PC-3 (cell line): ENCODE measurements at regions not wholly inside any gene's neighbourhood (a gene's known extent, or its start where the extent isn't known, plus 50 kb on each side); places are given as distances from the start of the nearest gene placed in this dataset.

Source experiments
- ATAC-seq: fragments of 200-7000 bp; cut with Tn5 transposase; 2 replicates; pipeline ENCODE4 v1.9.1; 2020; ENCODE audit warnings: mild to moderate bottlenecking, moderate library complexity
- BruUV-seq: library from RNA; stranded (reverse); fragments of 400-500 nt; replicated peaks from 2 replicates; lab custom pipeline; 2021; lab: Mats Ljungman, UMichigan
- CTCF ChIA-PET: fragments of 300-600 bp; sonication (Branson Sonifier 250); formaldehyde crosslinking; loops from one replicate; lab custom pipeline; 2022; ENCODE audit warnings: antibody characterized with exemption; lab: Charles Lee
- POLR2A ChIA-PET: fragments of 300-600 bp; sonication (Branson Sonifier 250); formaldehyde crosslinking; loops from one replicate; lab custom pipeline; 2022; ENCODE audit warnings: antibody characterized with exemption; ENCODE audit not compliant: unreplicated experiment; lab: Charles Lee
- DNase-seq: peaks from one replicate; pipeline ENCODE4 v3.0.0-alpha.2; 2015
- H2AFZ ChIP-seq: fragments of 300-600 bp; sonication (generic); 2 replicates; pipeline ENCODE4 v1.6.0; 2016; ENCODE audit warnings: antibody characterized with exemption, low read length
- H3F3A ChIP-seq: fragments of 300-600 bp; sonication (generic); one replicate; pipeline ENCODE4 v1.6.0; 2017; ENCODE audit warnings: antibody characterized with exemption, low read length, control low read depth, mild to moderate bottlenecking; ENCODE audit not compliant: unreplicated experiment
- H3K27ac ChIP-seq: fragments of 300-600 bp; sonication (generic); 2 replicates; pipeline ENCODE4 v1.5.1; 2016; ENCODE audit warnings: mild to moderate bottlenecking, low read length
- H3K27me3 ChIP-seq: fragments of 300-600 bp; sonication (generic); 2 replicates; pipeline ENCODE4 v1.6.1; 2016; ENCODE audit warnings: low read length, mixed read lengths
- H3K36me3 ChIP-seq: fragments of 300-600 bp; sonication (generic); 2 replicates; pipeline ENCODE4 v1.6.1; 2016; ENCODE audit warnings: low read depth, mixed run types, low read length, mixed read lengths
- H3K4me1 ChIP-seq: fragments of 300-600 bp; sonication (generic); 2 replicates; pipeline ENCODE4 v1.5.1; 2016; ENCODE audit warnings: low read length; ENCODE audit not compliant: insufficient read depth
- H3K4me2 ChIP-seq: fragments of 300-600 bp; sonication (generic); 2 replicates; pipeline ENCODE4 v1.6.0; 2016; ENCODE audit warnings: low read length
- H3K4me3 ChIP-seq: fragments of 300-600 bp; sonication (generic); 2 replicates; pipeline ENCODE4 v1.5.1; 2016; ENCODE audit warnings: mild to moderate bottlenecking, low read length, mixed read lengths
- H3K79me2 ChIP-seq: fragments of 300-600 bp; sonication (generic); 2 replicates; pipeline ENCODE4 v1.6.1; 2017; ENCODE audit warnings: low read length, mixed read lengths
- H3K9ac ChIP-seq: fragments of 300-600 bp; sonication (generic); 2 replicates; pipeline ENCODE4 v1.6.0; 2016; ENCODE audit warnings: mild to moderate bottlenecking, low read length
- H3K9me2 ChIP-seq: fragments of 300-600 bp; sonication (generic); replicated peaks from 2 replicates; pipeline ENCODE4 v1.6.1; 2016; ENCODE audit warnings: mixed run types, low read length, mixed read lengths
- H3K9me3 ChIP-seq: fragments of 300-600 bp; sonication (generic); 2 replicates; pipeline ENCODE4 v1.6.1; 2016; ENCODE audit warnings: low read length, mixed read lengths
- H4K20me1 ChIP-seq: fragments of 300-600 bp; sonication (generic); 2 replicates; pipeline ENCODE4 v1.6.1; 2016; ENCODE audit warnings: low read length, mixed read lengths
- EZH2 ChIP-seq: fragments of 300-600 bp; sonication (generic); IDR thresholded peaks from one replicate; pipeline ENCODE4 v1.6.1; 2017; ENCODE audit warnings: antibody characterized with exemption, mild to moderate bottlenecking, low read length; ENCODE audit not compliant: unreplicated experiment
- EZH2phosphoT487 ChIP-seq: fragments of 300-600 bp; sonication (generic); IDR thresholded peaks from 2 replicates; pipeline ENCODE4 v1.6.1; 2018; ENCODE audit warnings: mild to moderate bottlenecking, antibody characterized with exemption, low read length, borderline replicate concordance
- intact Hi-C: fragments of 100-400 bp; cut with micrococcal nuclease; formaldehyde crosslinking; loops from 2 replicates; pipeline ENCODE4 v1.9.0; 2023
- TF ChIP-seq, protein P1 (sequence below): fragments of 300-600 bp; sonication (generic); conservative IDR thresholded peaks from 2 replicates; pipeline ENCODE4 v1.5.1; 2017; ENCODE audit warnings: antibody characterized with exemption, low read depth, mild to moderate bottlenecking, low read length

DNA sequence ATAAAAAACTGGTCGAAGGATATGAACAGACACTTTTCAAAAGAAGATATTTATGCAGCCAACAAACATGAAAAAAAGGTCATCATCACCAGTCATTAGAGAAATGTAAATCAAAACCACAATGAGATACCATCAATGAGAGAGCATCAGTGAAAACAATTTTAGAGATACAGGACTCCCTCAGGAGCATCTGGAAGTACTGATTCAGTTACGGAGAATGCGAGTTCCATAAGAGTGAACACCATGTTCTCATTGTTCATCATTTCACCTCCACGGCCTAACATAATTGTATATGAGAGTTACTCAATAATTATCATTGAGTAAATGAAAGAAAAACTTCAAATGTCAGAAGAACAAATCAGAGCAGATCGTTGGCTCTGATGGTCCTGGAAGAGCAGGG, 140.9 kb upstream of the TANK start:
- ChIA-PET POLR2A (no interaction called here), CTCF (no interaction called here)
- H3K9ac ChIP-seq, result no peak overlapping the region
- no peak overlapping the region for H3K4me3 ChIP-seq
- H3K36me3 ChIP-seq, result no peaks in the 10 kb centered on the region
- BruUV-seq, result no TSS peak
- TF ChIP-seq EZH2, result no peak
- no peak for TF ChIP-seq EZH2phosphoT487
- TF ChIP-seq, protein P1, sequence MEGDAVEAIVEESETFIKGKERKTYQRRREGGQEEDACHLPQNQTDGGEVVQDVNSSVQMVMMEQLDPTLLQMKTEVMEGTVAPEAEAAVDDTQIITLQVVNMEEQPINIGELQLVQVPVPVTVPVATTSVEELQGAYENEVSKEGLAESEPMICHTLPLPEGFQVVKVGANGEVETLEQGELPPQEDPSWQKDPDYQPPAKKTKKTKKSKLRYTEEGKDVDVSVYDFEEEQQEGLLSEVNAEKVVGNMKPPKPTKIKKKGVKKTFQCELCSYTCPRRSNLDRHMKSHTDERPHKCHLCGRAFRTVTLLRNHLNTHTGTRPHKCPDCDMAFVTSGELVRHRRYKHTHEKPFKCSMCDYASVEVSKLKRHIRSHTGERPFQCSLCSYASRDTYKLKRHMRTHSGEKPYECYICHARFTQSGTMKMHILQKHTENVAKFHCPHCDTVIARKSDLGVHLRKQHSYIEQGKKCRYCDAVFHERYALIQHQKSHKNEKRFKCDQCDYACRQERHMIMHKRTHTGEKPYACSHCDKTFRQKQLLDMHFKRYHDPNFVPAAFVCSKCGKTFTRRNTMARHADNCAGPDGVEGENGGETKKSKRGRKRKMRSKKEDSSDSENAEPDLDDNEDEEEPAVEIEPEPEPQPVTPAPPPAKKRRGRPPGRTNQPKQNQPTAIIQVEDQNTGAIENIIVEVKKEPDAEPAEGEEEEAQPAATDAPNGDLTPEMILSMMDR, result no peak
- no peaks in the 10 kb centered on the region for H3F3A ChIP-seq
- H4K20me1 ChIP-seq, result no peaks in the 10 kb centered on the region
- intact Hi-C loops, result no loop called here
- no peaks in the 10 kb centered on the region for H3K9me3 ChIP-seq
- DNase-seq (no peak), ATAC-seq (no peak)
- H3K27me3 ChIP-seq, result no peaks in the 10 kb centered on the region
- no peak overlapping the region for H3K4me2 ChIP-seq
- no peaks in the 10 kb centered on the region for H3K4me1 ChIP-seq
- no peaks in the 10 kb centered on the region for H3K9me2 ChIP-seq
- no peaks in the 10 kb centered on the region for H3K79me2 ChIP-seq
- no peak overlapping the region for H3K27ac ChIP-seq
- no peak overlapping the region for H2AFZ ChIP-seq

DNA sequence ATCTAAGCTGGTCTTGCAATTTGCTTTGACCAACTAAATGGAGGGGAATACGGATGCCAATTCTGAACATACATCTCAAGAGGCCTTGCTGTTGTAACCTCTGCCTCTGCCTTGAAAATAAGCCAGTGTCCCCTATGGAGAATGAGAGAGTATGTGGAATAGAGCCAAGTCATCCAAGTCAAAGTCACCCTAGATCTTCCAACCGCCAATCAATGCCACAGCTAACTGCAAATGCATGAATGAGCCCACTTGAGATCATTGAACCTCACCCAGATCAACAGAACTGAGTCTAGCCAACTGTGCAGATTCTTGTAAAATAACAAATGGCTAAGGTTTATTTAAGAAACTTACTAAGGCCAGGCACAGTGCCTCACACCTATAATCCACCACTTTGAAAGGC, 139.8 kb upstream of the TANK start:
- TF ChIP-seq EZH2, result no peak
- TF ChIP-seq, protein P1, result no peak
- TF ChIP-seq EZH2phosphoT487, result no peak

DNA sequence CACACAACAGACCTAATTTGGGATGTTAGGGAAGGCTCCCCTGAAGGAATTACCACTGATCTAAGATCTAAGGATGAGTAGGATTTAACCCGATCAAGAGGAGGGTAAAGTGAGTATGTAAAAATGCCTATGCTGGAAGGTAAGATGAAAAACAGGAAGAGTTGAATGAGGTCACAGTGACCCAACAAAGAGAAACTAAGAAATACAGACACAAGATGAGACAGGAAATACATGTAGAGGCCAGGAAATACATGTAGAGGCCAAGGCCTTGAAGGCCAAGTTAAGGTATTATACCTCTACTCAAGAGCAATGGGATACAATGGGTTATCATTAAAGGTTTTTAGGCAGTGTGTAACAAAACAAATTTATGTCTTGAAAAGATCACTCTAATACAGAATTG, 131.6 kb upstream of the TANK start:
- DNase-seq (no peak), ATAC-seq (no peak)
- ChIA-PET POLR2A (no interaction called here), CTCF (no interaction called here)
- no peak for TF ChIP-seq EZH2phosphoT487
- TF ChIP-seq, protein P1, result no peak
- TF ChIP-seq EZH2, result no peak
- Histone ChIP-seq H3K4me1 (peaks cover 17% of the 10 kb centered on the region), H4K20me1 (no peaks in the 10 kb centered on the region), H3K4me3 (no peak overlapping the region), H3K79me2 (no peaks in the 10 kb centered on the region), H3K27ac (no peak overlapping the region), H3K4me2 (no peak overlapping the region), H2AFZ (no peak overlapping the region), H3K9me2 (0 out of 2 replicates have a peak, but pooled peaks cover 3% of the 10 kb centered on the region), H3F3A (peaks cover 6% of the 10 kb centered on the region), H3K27me3 (no peaks in the 10 kb centered on the region), H3K36me3 (no peaks in the 10 kb centered on the region), H3K9ac (no peak overlapping the region), H3K9me3 (no peaks in the 10 kb centered on the region)
- BruUV-seq, result no TSS peak
- intact Hi-C loops, result no loop called here

More for the DNA sequence above, 139.8 kb upstream of the TANK start:
- Histone ChIP-seq H3K9me3 (no peaks in the 10 kb centered on the region), H3F3A (no peaks in the 10 kb centered on the region), H3K27me3 (no peaks in the 10 kb centered on the region), H3K79me2 (no peaks in the 10 kb centered on the region), H2AFZ (no peak overlapping the region), H3K4me2 (no peak overlapping the region), H3K4me3 (no peak overlapping the region), H3K9ac (no peak overlapping the region), H3K36me3 (no peaks in the 10 kb centered on the region), H3K4me1 (no peaks in the 10 kb centered on the region), H3K27ac (no peak overlapping the region), H3K9me2 (no peaks in the 10 kb centered on the region), H4K20me1 (no peaks in the 10 kb centered on the region)
- BruUV-seq, result no TSS peak
- ATAC-seq, result no peak
- CTCF ChIA-PET, result no interaction called here
- intact Hi-C loops, result no loop called here
- POLR2A ChIA-PET, result no interaction called here
- DNase-seq, result no peak
